Renal cortical epithelial cell (primary cell): ENCODE measurements at regions not wholly inside any gene's neighbourhood (a gene's known extent, or its start where the extent isn't known, plus 50 kb on each side); places are given as distances from the start of the nearest gene placed in this dataset.

Source experiments
- DNase-seq: peaks from one replicate; pipeline ENCODE4 v3.0.0-alpha.2; 2011; ENCODE audit warnings: low read depth

- no peak for DNase-seq
These were observed 642.9 kb upstream of the KCNMB2 start for GRCh38 chr3:177893331-177893730.

- no peak for DNase-seq
These were observed 642.0 kb upstream of the KCNMB2 start for GRCh38 chr3:177894081-177894728.

- no peak for DNase-seq
These were observed 638.1 kb upstream of the KCNMB2 start for GRCh38 chr3:177898185-177898584.

GRCh38 chr3:177899275-177900067, 636.8 kb upstream of the KCNMB2 start:
- DNase-seq = no peak

GRCh38 chr3:177902876-177903275, 633.4 kb upstream of the KCNMB2 start:
- no peak for DNase-seq

GRCh38 chr3:177904621-177905020, 631.6 kb upstream of the KCNMB2 start:
- DNase-seq = peak; percentile 12

GRCh38 chr3:177905173-177906125, 630.8 kb upstream of the KCNMB2 start:
- DNase-seq = peak; percentile 78

GRCh38 chr3:177906126-177906511, 630.1 kb upstream of the KCNMB2 start:
- peak; percentile 95 for DNase-seq

GRCh38 chr3:177906578-177907229, 629.5 kb upstream of the KCNMB2 start:
- DNase-seq = peak; percentile 31

GRCh38 chr3:177909530-177909929, 626.7 kb upstream of the KCNMB2 start:
- peak; percentile 22 for DNase-seq

GRCh38 chr3:177914224-177914623, 622.0 kb upstream of the KCNMB2 start:
- no peak for DNase-seq

- DNase-seq = no peak
These were observed 619.8 kb upstream of the KCNMB2 start for GRCh38 chr3:177916461-177916860.

GRCh38 chr3:177917234-177917861, 618.9 kb upstream of the KCNMB2 start:
- no peak for DNase-seq

- DNase-seq = no peak
These were observed 615.1 kb upstream of the KCNMB2 start for GRCh38 chr3:177921153-177921552.

GRCh38 chr3:177924261-177924660, 612.0 kb upstream of the KCNMB2 start:
- DNase-seq = no peak

GRCh38 chr3:177928172-177928873, 607.9 kb upstream of the KCNMB2 start:
- DNase-seq = peak; percentile 74

GRCh38 chr3:177929310-177929709, 606.9 kb upstream of the KCNMB2 start:
- DNase-seq = peak; percentile 42

- DNase-seq = peak; percentile 3
These were observed 605.5 kb upstream of the KCNMB2 start for GRCh38 chr3:177930771-177931170.

GRCh38 chr3:177931346-177931745, 604.9 kb upstream of the KCNMB2 start:
- DNase-seq = no peak

GRCh38 chr3:177932346-177932745, 603.9 kb upstream of the KCNMB2 start:
- DNase-seq = no peak
